ENCODE measurements at regions not wholly inside any gene's neighbourhood (a gene's known extent, or its start where the extent isn't known, plus 50 kb on each side); places are given as distances from the start of the nearest gene placed in this dataset.

- TF ChIP-seq CTCF (IDR thresholded peaks at IDR 0.05) (no peak), POLR2A (IDR thresholded peaks at IDR 0.05) (no peak)
These were observed 309.7 kb upstream of the NFE2L3 start for GRCh38 chr7:25842201-25842733.
